Fibroblast of mammary gland (primary cell): ENCODE measurements at regions not wholly inside any gene's neighbourhood (a gene's known extent, or its start where the extent isn't known, plus 50 kb on each side); places are given as distances from the start of the nearest gene placed in this dataset.
"Not testable (repeated sequence)": the region's sequence is repeated elsewhere in the genome, so short reads cannot be mapped to it uniquely, and the experiment has no call there.

Source experiments
- DNase-seq: peaks from one replicate; pipeline ENCODE4 v3.0.0-alpha.2; 2010; ENCODE audit warnings: low read depth
- H3K4me3 ChIP-seq: 2 replicates; pipeline ENCODE4 v1.5.1; 2011; ENCODE audit warnings: low read depth, mild to moderate bottlenecking, low read length, moderate library complexity; ENCODE audit not compliant: control insufficient read depth
- CTCF ChIP-seq: conservative IDR thresholded peaks from 2 replicates; pipeline ENCODE4 v1.5.1; 2011; ENCODE audit warnings: low read depth, low read length, inconsistent platforms; ENCODE audit not compliant: control insufficient read depth, insufficient read depth

- no peak for TF ChIP-seq CTCF
- H3K4me3 ChIP-seq, result no peak overlapping the region
- no peak for DNase-seq
These were observed 481.0 kb upstream of the SOX9 start for GRCh38 chr17:71639865-71640264.

- DNase-seq, H3K4me3 ChIP-seq: not testable (repeated sequence)
These were observed 473.9 kb upstream of the SOX9 start for GRCh38 chr17:71646890-71647289.

DNA sequence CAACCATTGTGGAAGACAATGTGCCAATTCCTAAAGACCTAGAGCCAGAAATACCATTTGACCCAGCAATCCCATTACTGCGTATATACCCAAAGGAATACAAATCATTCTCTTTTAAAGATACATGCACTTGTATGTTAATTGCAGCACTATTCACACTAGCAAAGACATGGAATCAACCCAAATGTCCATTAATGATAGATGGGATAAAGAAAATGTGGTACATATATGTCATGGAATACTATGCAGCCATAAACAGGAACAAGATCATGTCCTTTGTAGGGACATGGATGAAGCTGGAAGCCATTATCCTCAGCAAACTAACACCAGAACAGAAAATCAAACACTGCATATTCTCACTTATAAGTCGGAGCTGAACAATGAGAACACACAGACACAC lies 472.5 kb upstream of the SOX9 start:
- not testable (repeated sequence) for DNase-seq, H3K4me3 ChIP-seq

- H3K4me3 ChIP-seq, result no peak overlapping the region
- TF ChIP-seq CTCF, result no peak
- no peak for DNase-seq
These were observed 470.9 kb upstream of the SOX9 start for GRCh38 chr17:71649941-71650350.

GRCh38 chr17:71655542-71655941 lies 465.3 kb upstream of the SOX9 start:
- TF ChIP-seq CTCF, result no peak
- no peak overlapping the region for H3K4me3 ChIP-seq

DNA sequence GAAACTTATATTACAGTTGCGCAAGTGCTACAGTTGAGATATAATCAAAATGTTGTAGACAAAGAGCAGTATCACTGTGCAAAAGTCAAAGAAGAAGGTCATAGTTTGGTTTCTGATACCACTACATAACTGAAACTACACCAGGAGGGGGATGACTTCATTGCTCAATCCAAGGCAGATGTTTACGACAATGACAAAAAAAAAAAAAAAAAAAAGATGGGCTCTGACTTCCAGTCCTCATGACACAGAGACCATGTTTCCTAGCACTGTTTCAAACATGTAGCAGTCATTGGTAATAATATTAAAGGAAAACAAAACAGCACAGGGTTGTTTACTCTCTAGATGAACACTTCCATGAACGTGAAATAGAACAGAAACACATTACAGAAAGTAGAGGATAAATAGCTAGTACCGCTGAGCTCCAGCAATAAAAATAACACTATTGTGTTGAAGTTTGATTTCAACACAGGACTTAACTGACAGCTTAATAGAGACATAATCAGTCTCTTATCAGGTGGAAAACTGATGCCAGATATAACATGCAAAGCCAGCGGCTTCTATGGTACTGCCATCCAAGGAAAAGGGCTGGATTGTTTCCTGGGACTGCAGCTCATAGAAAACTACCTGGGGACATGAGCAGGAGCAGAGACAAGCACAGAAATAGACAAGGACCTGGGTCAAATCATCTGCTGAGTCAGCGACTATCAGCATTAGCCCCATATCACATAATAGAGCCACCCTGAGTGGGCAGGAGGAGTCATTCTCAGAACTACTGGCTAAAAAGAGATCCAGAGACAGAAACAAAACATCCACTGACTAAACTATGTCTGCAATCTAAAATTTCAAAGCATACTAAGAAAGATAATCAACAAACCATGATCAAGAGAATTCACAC lies 463.6 kb upstream of the SOX9 start:
- no peak for TF ChIP-seq CTCF
- H3K4me3 ChIP-seq, result no peak overlapping the region
- no peak for DNase-seq

More at GRCh38 chr17:71655542-71655941, 465.3 kb upstream of the SOX9 start:
- no peak for DNase-seq

- no peak for TF ChIP-seq CTCF
- H3K4me3 ChIP-seq, result no peak overlapping the region
- no peak for DNase-seq
These were observed 461.8 kb upstream of the SOX9 start for GRCh38 chr17:71658996-71659395.

GRCh38 chr17:71664861-71665260 lies 456.0 kb upstream of the SOX9 start:
- no peak for DNase-seq
- no peak for TF ChIP-seq CTCF
- no peak overlapping the region for H3K4me3 ChIP-seq
